Trophoblast cell (in vitro differentiated cells and primary cell): ENCODE measurements at regions not wholly inside any gene's neighbourhood (a gene's known extent, or its start where the extent isn't known, plus 50 kb on each side); places are given as distances from the start of the nearest gene placed in this dataset.
A peak's percentile ranks its signal among the peaks of the same experiment; 100 is the strongest.

Experiments
- DNase-seq, 2 donors: peaks; one replicate each; pipeline ENCODE4 v3.0.0-alpha.2; 2016
- H2AFZ ChIP-seq: 2 replicates; pipeline ENCODE4 v1.6.1; 2013; ENCODE audit warnings: low read length, moderate library complexity, mild to moderate bottlenecking; ENCODE audit not compliant: insufficient read depth, poor library complexity
- H2AK5ac ChIP-seq: 2 replicates; pipeline ENCODE4 v1.6.1; 2013; ENCODE audit warnings: mild to moderate bottlenecking, low read length
- H2BK120ac ChIP-seq: 2 replicates; pipeline ENCODE4 v1.6.1; 2013; ENCODE audit warnings: low read length, mild to moderate bottlenecking, moderate library complexity; ENCODE audit not compliant: insufficient read depth, poor library complexity
- H2BK12ac ChIP-seq: 2 replicates; pipeline ENCODE4 v1.6.1; 2013; ENCODE audit warnings: mild to moderate bottlenecking, low read length, moderate library complexity
- H2BK5ac ChIP-seq: 2 replicates; pipeline ENCODE4 v1.6.1; 2013; ENCODE audit warnings: low read length, low read depth, moderate library complexity, mild to moderate bottlenecking; ENCODE audit not compliant: poor library complexity
- H3K14ac ChIP-seq: 2 replicates; pipeline ENCODE4 v1.6.1; 2013; ENCODE audit warnings: mild to moderate bottlenecking, low read length
- H3K18ac ChIP-seq: 2 replicates; pipeline ENCODE4 v1.6.1; 2013; ENCODE audit warnings: mild to moderate bottlenecking, low read length
- H3K23ac ChIP-seq: 2 replicates; pipeline ENCODE4 v1.6.1; 2013; ENCODE audit warnings: low read length
- H3K27ac ChIP-seq: 2 replicates; pipeline ENCODE4 v1.5.1; 2013; ENCODE audit warnings: low read depth, mild to moderate bottlenecking, inconsistent platforms, low read length, moderate library complexity
- H3K27me3 ChIP-seq: 2 replicates; pipeline ENCODE4 v1.6.1; 2013; ENCODE audit warnings: inconsistent platforms, mild to moderate bottlenecking, low read length, moderate library complexity; ENCODE audit not compliant: insufficient read depth
- H3K36me3 ChIP-seq, 2 experiments: 1 replicate in 1 of 2; 2 replicates in 1 of 2; pipeline ENCODE4 v1.6.1; 2013; ENCODE audit warnings: low read length in 2 of 2, mild to moderate bottlenecking in 2 of 2, moderate library complexity in 1 of 2; ENCODE audit not compliant: insufficient read depth in 2 of 2, control insufficient read depth in 1 of 2
- H3K4ac ChIP-seq: 2 replicates; pipeline ENCODE4 v1.6.1; 2013; ENCODE audit warnings: low read depth, mild to moderate bottlenecking, low read length, moderate library complexity
- H3K4me1 ChIP-seq, 2 experiments: 1 replicate in 1 of 2; 2 replicates in 1 of 2; pipeline ENCODE4 v1.6.1; 2013; ENCODE audit warnings: low read length in 2 of 2, mild to moderate bottlenecking in 2 of 2, moderate library complexity in 1 of 2; ENCODE audit not compliant: insufficient read depth in 2 of 2, control insufficient read depth in 1 of 2
- H3K4me2 ChIP-seq: 2 replicates; pipeline ENCODE4 v1.6.1; 2013; ENCODE audit warnings: inconsistent platforms, mild to moderate bottlenecking, low read length, moderate library complexity
- H3K4me3 ChIP-seq: 2 replicates; pipeline ENCODE4 v1.5.1; 2013; ENCODE audit warnings: mild to moderate bottlenecking, low read depth, low read length, inconsistent platforms
- H3K79me1 ChIP-seq: one replicate; pipeline ENCODE4 v1.6.1; 2013; ENCODE audit warnings: low read length
- H3K79me2 ChIP-seq: 2 replicates; pipeline ENCODE4 v1.6.1; 2013; ENCODE audit warnings: low read length, mild to moderate bottlenecking; ENCODE audit not compliant: control insufficient read depth, insufficient read depth, poor library complexity
- H3K9ac ChIP-seq: 2 replicates; pipeline ENCODE4 v1.6.1; 2013; ENCODE audit warnings: mild to moderate bottlenecking, low read length
- H3K9me3 ChIP-seq: 2 replicates; pipeline ENCODE4 v1.6.1; 2013; ENCODE audit warnings: low read depth, mild to moderate bottlenecking, control low read depth, inconsistent platforms, low read length; ENCODE audit not compliant: insufficient read depth
- H4K12ac ChIP-seq: 2 replicates; pipeline ENCODE4 v1.6.1; 2013; ENCODE audit warnings: low read depth, mild to moderate bottlenecking, low read length, moderate library complexity
- H4K8ac ChIP-seq: 2 replicates; pipeline ENCODE4 v1.6.1; 2013; ENCODE audit warnings: low read depth, mild to moderate bottlenecking, low read length, moderate library complexity
- H4K91ac ChIP-seq: one replicate; pipeline ENCODE4 v1.6.1; 2013; ENCODE audit warnings: low read depth, mild to moderate bottlenecking, low read length, moderate library complexity
- WGBS: extraction: QIAGEN DNeasy Blood & Tissue Kit; methylation state at CpG from one replicate; pipeline ENCODE4 v1.1.7; 2013; ENCODE audit warnings: missing lambda C conversion rate; ENCODE audit not compliant: insufficient read length, insufficient coverage; ENCODE audit errors: extremely low coverage; 5-methylcytosine and 5-hydroxymethylcytosine counted together

GRCh38 chr4:189050643-189051042 is 890.0 kb upstream of the FRG1 start:
- Histone ChIP-seq H3K27me3 (no peaks in the 10 kb centered on the region), H3K36me3 (no peaks in the 10 kb centered on the region), H2AFZ (no peak overlapping the region), H3K4me1 (no peaks in the 10 kb centered on the region), H3K9me3 (no peaks in the 10 kb centered on the region), H3K79me1 (no peaks in the 10 kb centered on the region), H3K4me2 (no peak overlapping the region), H4K8ac (no peak overlapping the region), H3K4me3 (no peak overlapping the region), H3K9ac (no peak overlapping the region), H3K27ac (no peak overlapping the region), H3K23ac (no peak overlapping the region), H3K18ac (no peak overlapping the region), H2AK5ac (no peak overlapping the region), H2BK5ac (no peak overlapping the region), H2BK12ac (no peak overlapping the region), H4K12ac (no peak overlapping the region), H4K91ac (no peak overlapping the region), H3K4ac (no peak overlapping the region), H3K79me2 (no peaks in the 10 kb centered on the region), H3K14ac (no peak overlapping the region), H2BK120ac (no peak overlapping the region)
- peak in 1 of 2 donors; percentile 4 for DNase-seq
- WGBS, result no CpG with 5 or more reads among the region's 8 CpGs

GRCh38 chr4:189053621-189054020 is 887.1 kb upstream of the FRG1 start:
- Histone ChIP-seq H3K9ac (no peak overlapping the region), H2AK5ac (no peak overlapping the region), H3K79me1 (no peaks in the 10 kb centered on the region), H3K4me1 (no peaks in the 10 kb centered on the region), H3K9me3 (no peaks in the 10 kb centered on the region), H3K4ac (no peak overlapping the region), H2BK5ac (no peak overlapping the region), H4K91ac (no peak overlapping the region), H2BK120ac (no peak overlapping the region), H3K18ac (no peak overlapping the region), H3K36me3 (no peaks in the 10 kb centered on the region), H2AFZ (no peak overlapping the region), H3K14ac (no peak overlapping the region), H3K27me3 (no peaks in the 10 kb centered on the region), H3K23ac (no peak overlapping the region), H3K79me2 (no peaks in the 10 kb centered on the region), H3K4me2 (no peak overlapping the region), H4K8ac (no peak overlapping the region), H4K12ac (no peak overlapping the region), H3K27ac (no peak overlapping the region), H3K4me3 (no peak overlapping the region), H2BK12ac (no peak overlapping the region)
- WGBS, result no CpG with 5 or more reads among the region's 7 CpGs
- DNase-seq, result no peak

- H3K9me3 ChIP-seq, result no peaks in the 10 kb centered on the region
- no peak overlapping the region for H4K12ac ChIP-seq
- H4K91ac ChIP-seq, result no peak overlapping the region
- no peaks in the 10 kb centered on the region for H3K27me3 ChIP-seq
- no peak overlapping the region for H2BK12ac ChIP-seq
- no peak overlapping the region for H4K8ac ChIP-seq
- H3K18ac ChIP-seq, result no peak overlapping the region
- H3K14ac ChIP-seq, result no peak overlapping the region
- no peak overlapping the region for H3K4me3 ChIP-seq
- H3K9ac ChIP-seq, result no peak overlapping the region
- H3K27ac ChIP-seq, result no peak overlapping the region
- no peaks in the 10 kb centered on the region for H3K79me1 ChIP-seq
- H3K4me2 ChIP-seq, result no peak overlapping the region
- H3K79me2 ChIP-seq, result no peaks in the 10 kb centered on the region
- H3K23ac ChIP-seq, result no peak overlapping the region
- no peak overlapping the region for H2BK120ac ChIP-seq
- H3K36me3 ChIP-seq, result no peaks in the 10 kb centered on the region
- no peaks in the 10 kb centered on the region for H3K4me1 ChIP-seq
- no peak overlapping the region for H2BK5ac ChIP-seq
- no peak overlapping the region for H2AK5ac ChIP-seq
- DNase-seq, result no peak
- H2AFZ ChIP-seq, result no peak overlapping the region
- H3K4ac ChIP-seq, result no peak overlapping the region
- no CpG with 5 or more reads among the region's 1 CpG for WGBS
Observed at GRCh38 chr4:189060104-189060503, 880.6 kb upstream of the FRG1 start.

- Histone ChIP-seq H2AFZ (no peak overlapping the region), H2AK5ac (no peak overlapping the region), H4K91ac (no peak overlapping the region), H2BK120ac (no peak overlapping the region), H3K4me2 (no peak overlapping the region), H3K27me3 (no peaks in the 10 kb centered on the region), H3K4me3 (no peak overlapping the region), H3K4me1 (no peaks in the 10 kb centered on the region), H3K4ac (no peak overlapping the region), H3K79me1 (no peaks in the 10 kb centered on the region), H2BK12ac (no peak overlapping the region), H2BK5ac (no peak overlapping the region), H3K79me2 (no peaks in the 10 kb centered on the region), H3K27ac (no peak overlapping the region), H3K9ac (no peak overlapping the region), H4K12ac (no peak overlapping the region), H3K14ac (no peak overlapping the region), H3K18ac (no peak overlapping the region), H3K36me3 (no peaks in the 10 kb centered on the region), H4K8ac (no peak overlapping the region), H3K9me3 (peaks cover 2% of the 10 kb centered on the region), H3K23ac (no peak overlapping the region)
- no CpG with 5 or more reads among the region's 2 CpGs for WGBS
- DNase-seq, result no peak
Observed at GRCh38 chr4:189062047-189062820, 878.4 kb upstream of the FRG1 start.
